Transverse colon (tissue), 4 donors: ENCODE measurements at regions not wholly inside any gene's neighbourhood (a gene's known extent, or its start where the extent isn't known, plus 50 kb on each side); places are given as distances from the start of the nearest gene placed in this dataset.

Source experiments
- DNase-seq: peaks from one replicate; pipeline ENCODE4 v3.0.0-alpha.2; 2019
- H3K27ac ChIP-seq, 4 donors: fragments of 200-600 bp; sonication (generic); 2 replicates each; pipeline ENCODE4 v1.5.1; 2016 to 2018; ENCODE audit warnings: inconsistent platforms in 4 of 4
- H3K27me3 ChIP-seq: fragments of 200-600 bp; sonication (generic); 2 replicates; pipeline ENCODE4 v1.5.1; 2017; ENCODE audit warnings: inconsistent platforms
- H3K36me3 ChIP-seq, 4 donors: fragments of 200-600 bp; sonication (generic); 2 replicates each; pipeline ENCODE4 v1.5.1; 2017 to 2019; ENCODE audit warnings: inconsistent platforms in 4 of 4
- H3K4me1 ChIP-seq, 4 donors: fragments of 200-600 bp; sonication (generic); 2 replicates each; pipeline ENCODE4 v1.5.1; 2017 to 2020; ENCODE audit warnings: inconsistent platforms in 4 of 4
- H3K4me3 ChIP-seq, 4 donors: fragments of 200-600 bp; sonication (generic); 1 replicate in 1 of 4; 2 replicates in 3 of 4; pipeline versions ENCODE4 v1.5.1 to v1.6.1; 2017 to 2019; ENCODE audit warnings: inconsistent platforms in 4 of 4
- H3K9me3 ChIP-seq, 2 donors: fragments of 200-600 bp; sonication (generic); 2 replicates each; pipeline ENCODE4 v1.5.1; 2017 to 2019; ENCODE audit warnings: inconsistent platforms in 2 of 2
- EP300 ChIP-seq: sonication (generic); formaldehyde crosslinking; IDR thresholded peaks from one replicate; pipeline ENCODE4 v1.6.1; 2017; ENCODE audit warnings: antibody characterized with exemption, low read depth
- POLR2A ChIP-seq: fragments of 450-650 bp; IDR thresholded peaks from one replicate; pipeline ENCODE4 v1.6.1; 2016; ENCODE audit warnings: antibody characterized with exemption, mild to moderate bottlenecking, moderate library complexity
- POLR2AphosphoS5 ChIP-seq, 3 donors: sonication (generic); formaldehyde crosslinking; IDR thresholded peaks; one replicate each; pipeline ENCODE4 v1.6.1; 2016; ENCODE audit warnings: antibody characterized with exemption in 3 of 3
- WGBS, 2 donors: methylation state at CpG; one replicate each; pipeline ENCODE4 v1.1.5; 2018; ENCODE audit warnings: low coverage in 1 of 2; 5-methylcytosine and 5-hydroxymethylcytosine counted together
- in situ Hi-C, 4 donors: fragments of 200-750 bp; cut with MboI; loops; one replicate each; pipeline versions ENCODE4 v1.15.0 to v1.15.1; 2017; ENCODE audit warnings: low sequenced_read_pairs in 3 of 4, low pct_ligation_motif_present in 1 of 4, low pct_unique_long_range_greater_than_20kb in 1 of 4
- intact Hi-C: fragments of 100-400 bp; cut with DNase I; formaldehyde crosslinking; loops from one replicate; pipeline ENCODE4 v1.15.1; 2023; ENCODE audit warnings: low total_unique reads
- TF ChIP-seq, protein P1 (sequence below), 5 experiments: fragments of 200-600 bp in 3 of 5; fragments of 450-650 bp in 2 of 5; sonication (generic) in 3 of 5; IDR thresholded peaks; 1 replicate in 2 of 5; 2 replicates in 3 of 5; pipeline ENCODE4 v1.5.1; 2016 to 2017; ENCODE audit warnings: antibody characterized with exemption in 5 of 5, inconsistent platforms in 3 of 5, mild to moderate bottlenecking in 2 of 5, moderate library complexity in 1 of 5

DNA sequence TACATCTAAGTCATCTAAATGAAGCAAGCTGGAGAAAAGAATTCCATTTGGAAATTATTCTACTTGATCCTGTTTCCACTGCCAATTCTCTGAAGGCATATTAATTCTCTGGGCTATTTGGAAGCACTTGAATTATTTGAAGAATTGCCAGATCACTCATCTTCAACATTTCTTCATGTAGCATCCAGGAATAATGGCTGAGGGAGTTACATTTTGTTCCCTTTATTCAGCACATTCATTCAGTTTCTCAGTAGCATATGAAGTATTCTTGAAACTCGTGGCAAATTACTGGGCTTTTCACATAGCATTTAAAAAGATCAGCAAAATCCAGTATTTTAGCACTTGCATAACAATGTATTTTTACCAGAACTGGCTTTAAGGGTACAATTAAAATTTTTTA is 127.1 kb upstream of the VIPR2 start:
- TF ChIP-seq POLR2A (no peak), POLR2AphosphoS5 (IDR thresholded peaks at IDR 0.05) (no peak), EP300 (no peak)
- TF ChIP-seq, protein P1, sequence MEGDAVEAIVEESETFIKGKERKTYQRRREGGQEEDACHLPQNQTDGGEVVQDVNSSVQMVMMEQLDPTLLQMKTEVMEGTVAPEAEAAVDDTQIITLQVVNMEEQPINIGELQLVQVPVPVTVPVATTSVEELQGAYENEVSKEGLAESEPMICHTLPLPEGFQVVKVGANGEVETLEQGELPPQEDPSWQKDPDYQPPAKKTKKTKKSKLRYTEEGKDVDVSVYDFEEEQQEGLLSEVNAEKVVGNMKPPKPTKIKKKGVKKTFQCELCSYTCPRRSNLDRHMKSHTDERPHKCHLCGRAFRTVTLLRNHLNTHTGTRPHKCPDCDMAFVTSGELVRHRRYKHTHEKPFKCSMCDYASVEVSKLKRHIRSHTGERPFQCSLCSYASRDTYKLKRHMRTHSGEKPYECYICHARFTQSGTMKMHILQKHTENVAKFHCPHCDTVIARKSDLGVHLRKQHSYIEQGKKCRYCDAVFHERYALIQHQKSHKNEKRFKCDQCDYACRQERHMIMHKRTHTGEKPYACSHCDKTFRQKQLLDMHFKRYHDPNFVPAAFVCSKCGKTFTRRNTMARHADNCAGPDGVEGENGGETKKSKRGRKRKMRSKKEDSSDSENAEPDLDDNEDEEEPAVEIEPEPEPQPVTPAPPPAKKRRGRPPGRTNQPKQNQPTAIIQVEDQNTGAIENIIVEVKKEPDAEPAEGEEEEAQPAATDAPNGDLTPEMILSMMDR (IDR thresholded peaks at IDR 0.05): no peak
- Histone ChIP-seq H3K4me1 (no peaks in the 10 kb centered on the region), H3K27ac (no peak overlapping the region), H3K9me3 (peaks cover 10 to 21% of the 10 kb centered on the region in 2 donors), H3K36me3 (no peaks in the 10 kb centered on the region), H3K27me3 (no peaks in the 10 kb centered on the region), H3K4me3 (no peak overlapping the region)
- DNase-seq: no peak
- WGBS, 2 donors: 25 to 26% methylated on average over 1 of the region's 1 CpG
- intact Hi-C loops: no loop called here
- in situ Hi-C loops: no loop called here

DNA sequence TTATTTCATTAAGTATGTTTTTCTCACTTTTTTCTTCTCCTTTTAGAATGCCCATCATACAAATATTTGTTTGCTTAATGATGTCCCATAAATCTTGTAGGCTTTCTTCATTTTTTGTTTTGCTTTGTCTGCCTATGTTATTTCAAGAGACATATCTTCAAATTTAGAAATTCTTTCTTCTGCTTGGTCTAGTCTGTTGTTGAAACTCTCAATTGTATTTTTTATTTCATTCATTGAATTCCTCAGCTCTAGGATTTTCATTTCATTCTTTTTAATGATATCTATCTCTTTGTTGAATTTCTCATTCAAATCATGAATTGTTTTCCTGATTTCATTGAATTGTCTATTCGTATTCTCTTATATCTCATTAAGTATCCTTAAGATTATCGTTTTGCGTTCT is 125.1 kb upstream of the VIPR2 start:
- Histone ChIP-seq H3K4me1 (no peaks in the 10 kb centered on the region), H3K36me3 (no peaks in the 10 kb centered on the region), H3K4me3 (no peak overlapping the region), H3K27ac (no peak overlapping the region), H3K9me3 (peaks cover 10 to 21% of the 10 kb centered on the region in 2 donors), H3K27me3 (no peaks in the 10 kb centered on the region)
- TF ChIP-seq POLR2A (no peak), POLR2AphosphoS5 (IDR thresholded peaks at IDR 0.05) (no peak), EP300 (no peak)
- TF ChIP-seq, protein P1 (IDR thresholded peaks at IDR 0.05): no peak
- no peak for DNase-seq
- 99 to 100% methylated on average over 3 of the region's 3 CpGs for WGBS, 2 donors
- intact Hi-C loops (no loop called here), in situ Hi-C loops (no loop called here)

DNA sequence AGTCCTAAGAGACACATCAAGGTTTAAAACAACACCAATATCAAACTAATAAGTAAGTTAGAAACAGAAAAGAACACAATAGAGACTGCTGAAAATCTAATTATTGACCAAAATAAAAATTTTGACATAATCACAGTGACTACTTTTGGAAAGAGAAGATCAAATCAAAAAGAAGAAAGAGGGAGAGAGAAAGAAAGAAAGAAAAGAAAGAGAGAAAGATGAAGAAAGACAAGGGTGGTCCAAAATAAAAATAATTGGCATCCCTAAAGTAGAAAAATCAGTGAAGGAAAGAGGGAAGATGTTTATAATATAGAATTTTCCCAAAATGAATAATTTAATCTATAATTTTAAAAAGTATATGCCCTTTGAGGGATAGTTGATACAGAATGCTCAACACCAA is 118.8 kb upstream of the VIPR2 start:
- Histone ChIP-seq H3K9me3 (peaks cover 0 to under 1% of the 10 kb centered on the region in 2 donors), H3K27ac (no peak overlapping the region), H3K27me3 (no peaks in the 10 kb centered on the region), H3K4me3 (no peak overlapping the region), H3K36me3 (no peaks in the 10 kb centered on the region), H3K4me1 (no peaks in the 10 kb centered on the region)
- in situ Hi-C loops (no loop called here), intact Hi-C loops (no loop called here)
- TF ChIP-seq, protein P1 (IDR thresholded peaks at IDR 0.05): no peak
- TF ChIP-seq POLR2A: no peak
- no peak for TF ChIP-seq POLR2AphosphoS5 (IDR thresholded peaks at IDR 0.05)
- TF ChIP-seq EP300: no peak
- DNase-seq: no peak

DNA sequence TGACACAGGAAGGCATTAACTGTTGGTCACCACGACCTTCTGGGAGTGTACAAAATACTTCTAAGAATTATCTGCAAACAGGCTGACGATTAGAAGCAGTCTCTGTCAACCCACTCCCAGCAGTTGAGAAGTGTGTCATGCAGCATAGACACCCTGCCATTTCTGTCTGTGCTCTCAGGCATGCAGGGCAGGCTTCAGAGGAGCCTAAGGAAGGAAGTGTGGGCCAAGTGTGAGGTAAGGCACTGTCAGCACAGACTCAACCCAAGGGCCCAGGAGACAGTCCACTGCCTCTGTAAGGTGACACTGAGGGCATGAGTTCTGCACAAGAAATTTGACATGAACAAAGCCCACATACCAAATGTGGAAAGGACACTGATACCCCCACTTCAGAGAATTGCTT is 109.0 kb upstream of the VIPR2 start:
- H3K4me1 ChIP-seq: no peaks in the 10 kb centered on the region
- H3K4me3 ChIP-seq: no peak overlapping the region
- in situ Hi-C loops (no loop called here), intact Hi-C loops (no loop called here)
- no peaks in the 10 kb centered on the region for H3K36me3 ChIP-seq
- H3K27ac ChIP-seq: no peak overlapping the region
- WGBS, 2 donors: 35 to 39% methylated on average over 2 of the region's 2 CpGs
- H3K9me3 ChIP-seq: peaks cover 0 to 2% of the 10 kb centered on the region in 2 donors
- no peak for DNase-seq
- no peaks in the 10 kb centered on the region for H3K27me3 ChIP-seq
- TF ChIP-seq, protein P1 (IDR thresholded peaks at IDR 0.05): no peak
- no peak for TF ChIP-seq POLR2A
